ENCODE measurements at regions not wholly inside any gene's neighbourhood (a gene's known extent, or its start where the extent isn't known, plus 50 kb on each side); places are given as distances from the start of the nearest gene placed in this dataset.

DNA sequence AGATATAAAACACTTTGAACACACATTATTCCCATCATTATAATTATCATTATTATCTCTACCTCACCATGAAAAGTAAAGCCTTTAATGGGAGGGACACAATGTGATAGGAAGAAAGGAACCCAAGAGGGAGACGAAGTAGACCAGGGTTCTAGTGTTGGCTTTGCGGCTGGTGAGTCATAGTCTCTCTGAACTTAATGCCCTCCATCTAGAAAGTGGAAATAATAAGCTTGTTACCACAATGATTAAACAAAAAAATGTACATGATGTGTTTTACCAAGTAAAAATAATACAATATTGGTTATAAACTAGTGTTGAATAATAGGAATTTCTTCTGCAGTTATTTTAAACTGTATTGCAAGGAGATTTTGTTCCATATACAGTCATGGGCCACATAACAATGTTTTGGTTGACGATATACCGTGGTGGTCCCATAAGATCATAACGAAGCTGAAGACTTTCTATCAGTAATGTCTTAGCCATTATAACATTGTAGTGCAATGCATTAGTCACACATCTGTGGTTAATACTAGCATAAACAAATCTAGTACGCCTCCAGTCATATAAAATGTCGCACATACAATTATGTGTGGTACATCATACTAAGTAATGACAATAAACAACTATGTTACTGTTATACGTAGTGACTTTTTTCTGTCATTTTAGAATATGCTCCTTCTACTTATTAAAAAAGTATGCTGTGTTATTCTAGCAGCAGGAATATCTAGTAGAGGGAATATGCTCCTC is 450.6 kb upstream of the SORCS1 start:
- no peak for TF ChIP-seq EZH2 (IDR thresholded peaks at IDR 0.05)
- TF ChIP-seq POLR2AphosphoS5 (IDR thresholded peaks at IDR 0.05; ENCODE audit: borderline replicate concordance, low read depth, low read length) = no peak

Data from SK-N-MC (cell line).